HFF-Myc (cell line): ENCODE measurements at regions not wholly inside any gene's neighbourhood (a gene's known extent, or its start where the extent isn't known, plus 50 kb on each side); places are given as distances from the start of the nearest gene placed in this dataset.

ENCODE experiments used
- DNase-seq: peaks from one replicate; pipeline ENCODE4 v3.0.0-alpha.2; 2011; ENCODE audit warnings: low read depth; ENCODE audit errors: extremely low read depth
- H3K4me3 ChIP-seq: replicated peaks from 2 replicates; pipeline ENCODE4 v1.5.1; 2011; ENCODE audit warnings: low read depth, mild to moderate bottlenecking, control low read depth, low read length
- CTCF ChIP-seq: IDR thresholded peaks from 2 replicates; pipeline ENCODE4 v1.5.1; 2012; ENCODE audit warnings: mild to moderate bottlenecking, low read depth, low read length, control low read depth; ENCODE audit errors: missing control alignments

- no peak overlapping the region for H3K4me3 ChIP-seq
- DNase-seq = no peak
- no peak for TF ChIP-seq CTCF
Observed at GRCh38 chr10:43803791-43804190, 155.1 kb upstream of the ZNF32 start.

GRCh38 chr10:43802988-43803696 is 154.5 kb upstream of the ZNF32 start:
- TF ChIP-seq CTCF = no peak
- H3K4me3 ChIP-seq = no peak overlapping the region
- DNase-seq = no peak

GRCh38 chr10:43801626-43802025 is 152.9 kb upstream of the ZNF32 start:
- DNase-seq = no peak
- H3K4me3 ChIP-seq = no peak overlapping the region
- no peak for TF ChIP-seq CTCF

- DNase-seq = no peak
- TF ChIP-seq CTCF = no peak
- no peak overlapping the region for H3K4me3 ChIP-seq
Observed at GRCh38 chr10:43801140-43801539, 152.5 kb upstream of the ZNF32 start.

- TF ChIP-seq CTCF = no peak
- H3K4me3 ChIP-seq = no peak overlapping the region
- DNase-seq = no peak
Observed at GRCh38 chr10:43796781-43797180, 148.1 kb upstream of the ZNF32 start.

GRCh38 chr10:43795639-43796038 is 147.0 kb upstream of the ZNF32 start:
- no peak for TF ChIP-seq CTCF
- no peak for DNase-seq
- no peak overlapping the region for H3K4me3 ChIP-seq

GRCh38 chr10:43795093-43795492 is 146.4 kb upstream of the ZNF32 start:
- TF ChIP-seq CTCF = no peak
- no peak for DNase-seq
- no peak overlapping the region for H3K4me3 ChIP-seq
